IMR-90 (cell line): ENCODE measurements at regions not wholly inside any gene's neighbourhood (a gene's known extent, or its start where the extent isn't known, plus 50 kb on each side); places are given as distances from the start of the nearest gene placed in this dataset.
A peak's percentile ranks its signal among the peaks of the same experiment; 100 is the strongest.
"Not testable (repeated sequence)": the region's sequence is repeated elsewhere in the genome, so short reads cannot be mapped to it uniquely, and the experiment has no call there.

Experiments used
- ATAC-seq: fragments of 200-7000 bp; cut with Tn5 transposase; 2 replicates; pipeline ENCODE4 v1.9.1; 2020; ENCODE audit warnings: low read depth, mild to moderate bottlenecking, moderate library complexity
- BruUV-seq: library from RNA; stranded (reverse); fragments of 400-500 nt; replicated peaks from 2 replicates; lab custom pipeline; 2021; lab: Mats Ljungman, UMichigan
- CTCF ChIA-PET: fragments of 300-600 bp; formaldehyde crosslinking; extraction: SDS; loops from one replicate; lab custom pipeline; 2021; ENCODE audit warnings: antibody characterized with exemption; lab: Yijun Ruan, JAX
- POLR2A ChIA-PET: fragments of 300-600 bp; sonication (Branson Sonifier 250); formaldehyde crosslinking; loops from one replicate; lab custom pipeline; 2022; ENCODE audit warnings: antibody characterized with exemption; ENCODE audit not compliant: unreplicated experiment; lab: Charles Lee
- DNase-seq: peaks from one replicate; pipeline ENCODE4 v3.0.0; 2013
- H2AFZ ChIP-seq: replicated peaks from 2 replicates; pipeline ENCODE3; 2013; ENCODE audit warnings: low read length, mild to moderate bottlenecking; ENCODE audit not compliant: poor library complexity
- H2AK5ac ChIP-seq: 2 replicates; pipeline ENCODE4 v1.6.1; 2013; ENCODE audit warnings: low read depth, low read length, inconsistent platforms
- H2AK9ac ChIP-seq: replicated peaks from 2 replicates; pipeline ENCODE3; 2013; ENCODE audit warnings: mild to moderate bottlenecking, low read depth, low read length, moderate library complexity; ENCODE audit not compliant: poor library complexity
- H2BK120ac ChIP-seq: 2 replicates; pipeline ENCODE4 v1.6.1; 2013; ENCODE audit warnings: low read depth, low read length, inconsistent platforms
- H2BK15ac ChIP-seq: 3 replicates; pipeline ENCODE4 v1.6.1; 2013; ENCODE audit warnings: low read depth, low read length, inconsistent platforms
- H2BK20ac ChIP-seq: 2 replicates; pipeline ENCODE4 v1.6.1; 2013; ENCODE audit warnings: low read depth, mild to moderate bottlenecking, inconsistent platforms, low read length, moderate library complexity
- H2BK5ac ChIP-seq: 2 replicates; pipeline ENCODE4 v1.6.1; 2013; ENCODE audit warnings: mild to moderate bottlenecking, low read depth, low read length, inconsistent platforms; ENCODE audit not compliant: poor library complexity, severe bottlenecking
- H3K14ac ChIP-seq: replicated peaks from 2 replicates; pipeline ENCODE4 v1.6.1; 2013; ENCODE audit warnings: low read depth, low read length, inconsistent platforms
- H3K18ac ChIP-seq: 2 replicates; pipeline ENCODE4 v1.6.1; 2013; ENCODE audit warnings: low read depth, low read length, control low read depth
- H3K23ac ChIP-seq: 2 replicates; pipeline ENCODE4 v1.6.1; 2013; ENCODE audit warnings: low read depth, low read length, inconsistent platforms
- H3K27ac ChIP-seq: 2 replicates; pipeline ENCODE4 v1.5.1; 2013; ENCODE audit warnings: mild to moderate bottlenecking, control low read depth, low read length; ENCODE audit not compliant: insufficient read depth
- H3K27me3 ChIP-seq: 2 replicates; pipeline ENCODE4 v1.6.1; 2013; ENCODE audit warnings: low read length; ENCODE audit not compliant: control insufficient read depth, insufficient read depth
- H3K36me3 ChIP-seq: 2 replicates; pipeline ENCODE4 v1.6.1; 2013; ENCODE audit warnings: low read length, mixed read lengths; ENCODE audit not compliant: control insufficient read depth, insufficient read depth
- H3K4ac ChIP-seq: 2 replicates; pipeline ENCODE4 v1.6.1; 2013; ENCODE audit warnings: low read depth, low read length, inconsistent platforms
- H3K4me1 ChIP-seq: 2 replicates; pipeline ENCODE4 v1.6.1; 2013; ENCODE audit warnings: low read length, mixed read lengths; ENCODE audit not compliant: control insufficient read depth, insufficient read depth
- H3K4me2 ChIP-seq: 2 replicates; pipeline ENCODE4 v1.6.1; 2013; ENCODE audit warnings: low read depth, mild to moderate bottlenecking, control low read depth, low read length, moderate library complexity
- H3K4me3 ChIP-seq: 2 replicates; pipeline ENCODE4 v1.5.1; 2013; ENCODE audit warnings: low read depth, mild to moderate bottlenecking, control low read depth, low read length, moderate library complexity; ENCODE audit not compliant: insufficient read depth
- H3K56ac ChIP-seq: 2 replicates; pipeline ENCODE4 v1.6.1; 2013; ENCODE audit warnings: low read length, inconsistent platforms; ENCODE audit not compliant: insufficient read depth; ENCODE audit errors: extremely low read depth
- H3K79me1 ChIP-seq, 2 experiments: 2 replicates each; pipeline ENCODE4 v1.6.1; 2013; ENCODE audit warnings: low read length in 2 of 2, inconsistent platforms in 1 of 2, low read depth in 1 of 2
- H3K9ac ChIP-seq: 2 replicates; pipeline ENCODE4 v1.6.1; 2013; ENCODE audit warnings: low read depth, low read length, control low read depth
- H3K9me1 ChIP-seq: 2 replicates; pipeline ENCODE4 v1.6.1; 2013; ENCODE audit warnings: low read length, inconsistent platforms; ENCODE audit not compliant: insufficient read depth
- H3K9me3 ChIP-seq: 2 replicates; pipeline ENCODE4 v1.6.1; 2013; ENCODE audit warnings: low read length; ENCODE audit not compliant: control insufficient read depth, insufficient read depth
- H4K20me1 ChIP-seq: 2 replicates; pipeline ENCODE4 v1.6.1; 2013; ENCODE audit warnings: low read length, inconsistent platforms; ENCODE audit not compliant: insufficient read depth
- H4K5ac ChIP-seq: 2 replicates; pipeline ENCODE4 v1.6.1; 2013; ENCODE audit warnings: mild to moderate bottlenecking, low read depth, low read length, control low read depth
- H4K8ac ChIP-seq, 2 experiments: 2 replicates each; pipeline ENCODE4 v1.6.1; 2013; ENCODE audit warnings: low read depth in 2 of 2, low read length in 2 of 2, control low read depth in 1 of 2, inconsistent platforms in 1 of 2
- H4K91ac ChIP-seq: 2 replicates; pipeline ENCODE4 v1.6.1; 2013; ENCODE audit warnings: low read depth, low read length, inconsistent platforms; ENCODE audit not compliant: insufficient read depth
- CTCF ChIP-seq: conservative IDR thresholded peaks from 2 replicates; pipeline ENCODE4 v1.5.1; 2012; ENCODE audit warnings: mild to moderate bottlenecking, low read depth, low read length, improper control_type of control experiment
- MAZ ChIP-seq: IDR thresholded peaks from 2 replicates; pipeline ENCODE4 v1.6.1; 2012; ENCODE audit warnings: low read depth, mild to moderate bottlenecking, low read length, improper control_type of control experiment, moderate library complexity, borderline replicate concordance
- RFX5 ChIP-seq: IDR thresholded peaks from 2 replicates; pipeline ENCODE4 v1.8.0; 2012; ENCODE audit warnings: low read depth, mild to moderate bottlenecking, low read length, moderate library complexity
- USF2 ChIP-seq: fragments of 150-350 bp; IDR thresholded peaks from 2 replicates; pipeline ENCODE4 v1.6.1; 2017; ENCODE audit warnings: mild to moderate bottlenecking, antibody characterized with exemption, low read length, low read depth
- WGBS, 2 experiments: methylation state at CpG; one replicate each; pipeline versions ENCODE4 v1.1.5 to v1.1.7; 2013; ENCODE audit warnings: missing lambda C conversion rate in 2 of 2; ENCODE audit not compliant: insufficient read length in 1 of 2; ENCODE audit errors: extremely low coverage in 2 of 2; 5-methylcytosine and 5-hydroxymethylcytosine counted together
- dilution Hi-C: fragments of 300-500 bp; cut with HindIII; formaldehyde crosslinking; loops from one replicate; pipeline ENCODE4 v1.14.3; 2018; ENCODE audit warnings: low sequenced_read_pairs; ENCODE audit not compliant: unreplicated experiment
- in situ Hi-C: fragments of 300-500 bp; cut with MboI; formaldehyde crosslinking; loops from 3 replicates; pipeline ENCODE4 v1.14.3; 2019; ENCODE audit warnings: low sequenced_read_pairs, inconsistent platforms, mixed read lengths
- intact Hi-C: fragments of 100-400 bp; cut with micrococcal nuclease; formaldehyde crosslinking; loops from 2 replicates; pipeline ENCODE4 v1.10.0; 2022

- peak overlapping the region; percentile 10 to 26; a peak in 1 of 4 replicates for H4K8ac ChIP-seq
- H2AK9ac ChIP-seq = peak overlapping the region; percentile 25
- H3K14ac ChIP-seq = peak overlapping the region; percentile 43
- H3K9me1 ChIP-seq = peaks cover 12% of the 10 kb centered on the region; the same call in 1 of the 2 replicates
- H4K5ac ChIP-seq = no peak overlapping the region
- no peak overlapping the region for H3K56ac ChIP-seq
- ChIA-PET POLR2A (interaction anchor here (0.6 kb wide), 1 partner anchor 69 kb away, joined by 5 read pairs; no protein-coding TSS in a partner anchor), CTCF (no interaction called here)
- peak overlapping the region; percentile 7 for H2AFZ ChIP-seq
- H3K4me3 ChIP-seq = no peak overlapping the region
- 0 out of 2 replicates have a peak overlapping the region, but pooled peaks have one; percentile 0 for H3K9ac ChIP-seq
- no peaks in the 10 kb centered on the region for H3K9me3 ChIP-seq
- ATAC-seq = no peak
- H3K4ac ChIP-seq = peak overlapping the region; percentile 43; the same call in 1 of the 2 replicates
- intact Hi-C loops = loop anchor here (1.0 kb wide), 1 partner anchor 645 kb away; no protein-coding TSS in a partner anchor
- peak overlapping the region; percentile 19; the same call in 1 of the 2 replicates for H4K91ac ChIP-seq
- in situ Hi-C loops = no loop called here
- H2BK120ac ChIP-seq = peak overlapping the region; percentile 20; the same call in 1 of the 2 replicates
- no peak overlapping the region for H2BK20ac ChIP-seq
- peak overlapping the region; percentile 8; the same call in 1 of the 2 replicates for H3K18ac ChIP-seq
- H2BK5ac ChIP-seq = no peak overlapping the region
- no peaks in the 10 kb centered on the region for H3K27me3 ChIP-seq
- TF ChIP-seq USF2 (no peak), MAZ (0 out of 2 replicates have a peak, but pooled peaks have one; percentile 3), CTCF (no peak), RFX5 (no peak)
- dilution Hi-C loops = no loop called here
- H3K4me2 ChIP-seq = peak overlapping the region; percentile 1; the same call in 1 of the 2 replicates
- H2BK15ac ChIP-seq = peak overlapping the region; percentile 44; the same call in 1 of the 3 replicates
- H3K79me1 ChIP-seq = no peaks in the 10 kb centered on the region
- H4K20me1 ChIP-seq = no peaks in the 10 kb centered on the region
- H3K27ac ChIP-seq = peak overlapping the region; percentile 12
- no TSS peak for BruUV-seq
- H3K36me3 ChIP-seq = no peaks in the 10 kb centered on the region
- H3K4me1 ChIP-seq = peaks cover 21% of the 10 kb centered on the region
- peak overlapping the region; percentile 44 for H2AK5ac ChIP-seq
- peak overlapping the region; percentile 33 for H3K23ac ChIP-seq
- DNase-seq = no peak
- 0% methylated on average over 1 of the region's 3 CpGs; no CpG with 5 or more reads in 1 of the 2 experiments for WGBS, 2 experiments
These were observed 109.2 kb downstream of the C16orf95 start for GRCh38 chr16:87207965-87208364.

DNA sequence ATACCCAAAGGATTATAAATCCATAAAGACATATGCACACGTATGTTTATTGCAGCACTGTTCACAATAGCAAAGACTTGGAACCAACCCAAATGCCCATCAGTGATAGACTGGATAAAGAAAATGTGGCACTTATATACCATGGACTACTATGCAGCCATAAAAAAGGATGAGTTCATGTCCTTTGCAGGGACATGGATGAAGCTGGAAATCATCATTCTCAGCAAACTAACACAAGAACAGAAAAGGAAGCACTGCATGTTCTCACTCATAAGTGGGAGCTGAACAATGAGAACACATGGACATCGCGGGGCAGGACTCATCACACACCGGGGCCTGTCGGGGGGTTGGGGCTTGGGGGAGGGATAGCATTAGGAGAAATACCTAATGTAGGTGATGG lies 108.2 kb downstream of the C16orf95 start:
- H3K27me3 ChIP-seq, DNase-seq, H2BK15ac ChIP-seq, BruUV-seq, intact Hi-C loops, H3K9me3 ChIP-seq, H2AFZ ChIP-seq, H2AK5ac ChIP-seq, CTCF ChIA-PET, H3K14ac ChIP-seq, H3K56ac ChIP-seq, H2BK120ac ChIP-seq, in situ Hi-C loops, dilution Hi-C loops, H3K9ac ChIP-seq, H4K91ac ChIP-seq, H3K27ac ChIP-seq, H2AK9ac ChIP-seq, H2BK20ac ChIP-seq, H3K79me1 ChIP-seq, H3K36me3 ChIP-seq, H3K4ac ChIP-seq, H3K4me3 ChIP-seq, H3K18ac ChIP-seq, H3K23ac ChIP-seq, ATAC-seq, H4K20me1 ChIP-seq, H2BK5ac ChIP-seq, H4K5ac ChIP-seq, H3K4me2 ChIP-seq, POLR2A ChIA-PET, H4K8ac ChIP-seq: not testable (repeated sequence)
- Histone ChIP-seq H3K4me1 (peaks cover 19% of the 10 kb centered on the region), H3K9me1 (peaks cover 12% of the 10 kb centered on the region; the same call in 1 of the 2 replicates)
- WGBS, 2 experiments = no CpG with 5 or more reads among the region's 5 CpGs
